ENCODE measurements at regions not wholly inside any gene's neighbourhood (a gene's known extent, or its start where the extent isn't known, plus 50 kb on each side); places are given as distances from the start of the nearest gene placed in this dataset.

DNA sequence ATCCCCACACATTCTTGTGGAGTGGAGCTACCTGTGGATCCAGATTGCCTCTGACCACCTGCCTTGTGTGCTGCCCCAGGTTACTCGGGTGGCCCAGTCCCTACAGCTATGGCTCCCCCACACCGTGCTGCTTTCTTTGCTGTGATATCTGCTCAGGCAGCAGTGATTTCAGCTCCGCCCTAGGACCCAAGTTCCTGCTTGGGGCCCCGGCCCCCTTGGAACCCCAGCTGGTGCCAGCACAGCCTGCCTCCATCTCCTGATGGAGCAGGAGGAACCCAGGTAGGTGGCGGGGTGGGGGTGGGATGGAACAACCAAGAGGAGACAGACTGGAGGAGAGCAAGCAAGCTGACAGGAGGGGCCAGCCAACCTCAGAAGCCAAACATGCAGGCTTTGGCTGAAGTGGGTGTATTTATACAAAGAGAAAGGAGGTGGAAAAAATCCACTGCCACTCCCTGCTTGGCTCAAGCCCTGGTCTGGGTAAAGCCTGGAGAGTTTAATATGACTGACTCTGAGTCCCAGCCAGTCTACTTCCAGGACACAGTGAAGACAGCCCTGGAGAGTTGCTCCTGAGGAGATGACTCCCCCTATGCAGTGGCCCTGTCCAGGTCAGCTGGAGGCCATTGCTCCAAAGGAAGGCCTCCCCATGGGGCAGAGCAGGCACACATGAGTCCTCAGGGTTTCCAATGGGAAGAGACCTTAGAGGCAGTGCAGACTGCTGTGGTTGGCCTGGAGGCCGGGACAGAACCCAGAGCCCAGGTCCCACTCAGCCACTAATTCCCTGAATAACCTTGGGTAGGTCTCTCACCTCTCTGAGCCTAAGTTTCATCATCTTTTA, 197.1 kb upstream of the MAMLD1 start:
- DNase-seq = no peak

GRCh38 chrX:150167482-150168324, 195.4 kb upstream of the MAMLD1 start:
- DNase-seq = no peak

DNA sequence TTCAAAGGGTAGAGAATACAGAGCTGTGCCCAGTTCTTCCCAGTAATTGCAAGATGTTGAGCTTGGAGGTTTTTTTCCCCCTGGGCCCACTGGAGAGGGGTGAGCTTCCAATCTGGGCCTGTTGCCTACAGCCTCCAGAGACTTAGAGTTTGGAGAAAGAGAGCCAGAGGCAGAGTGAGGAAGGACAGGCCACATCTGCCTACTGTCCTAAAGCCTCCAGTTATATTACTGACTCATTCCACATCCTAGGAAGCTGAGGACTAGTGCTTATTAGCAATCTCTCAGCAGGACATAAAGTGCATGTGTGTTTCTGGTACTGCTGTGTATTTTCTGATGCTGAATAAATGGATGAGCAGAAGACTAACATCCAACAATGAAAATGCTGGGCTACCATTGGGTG, 181.0 kb upstream of the MAMLD1 start:
- DNase-seq = no peak

DNA sequence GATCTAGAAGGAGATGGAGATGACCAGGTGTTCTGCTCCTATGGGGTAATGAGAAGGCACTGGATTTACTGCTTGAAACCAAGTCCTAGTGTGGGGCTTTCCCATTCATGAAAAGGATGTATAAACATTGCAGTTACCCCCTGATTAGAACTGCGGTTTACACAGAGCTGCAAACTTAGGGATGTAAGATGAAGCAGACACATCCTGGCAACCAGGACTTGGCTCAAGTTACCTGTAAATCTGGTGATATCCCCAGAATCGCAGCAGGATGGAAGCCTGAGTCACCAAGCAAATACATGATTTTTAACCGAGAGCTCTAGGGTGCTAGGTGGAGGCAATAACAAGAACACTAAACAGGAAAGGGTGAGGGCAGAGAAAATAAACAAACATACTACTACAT, 178.6 kb upstream of the MAMLD1 start:
- no peak for DNase-seq

DNA sequence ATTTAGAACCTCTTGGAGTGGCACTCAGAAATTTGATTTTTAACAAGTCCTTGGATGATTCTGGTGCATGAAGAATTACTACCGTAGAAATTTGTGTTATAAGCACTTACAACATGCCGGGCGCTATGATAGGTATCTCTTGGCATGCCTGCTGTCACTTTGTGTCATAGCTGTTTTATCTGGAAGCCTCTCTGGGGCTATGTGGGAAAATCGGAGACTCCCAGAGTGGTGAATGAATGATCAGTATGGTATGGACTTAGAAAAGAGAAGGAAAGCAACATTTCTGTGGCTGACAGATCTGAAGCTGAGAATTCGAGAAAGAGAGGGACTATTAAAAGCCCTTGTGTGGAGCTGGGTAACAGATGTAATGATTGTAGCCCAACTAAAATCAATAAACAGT, 177.4 kb upstream of the MAMLD1 start:
- DNase-seq = no peak

- DNase-seq = no peak
Observed at GRCh38 chrX:150192816-150193215, 170.3 kb upstream of the MAMLD1 start.

GRCh38 chrX:150196285-150196684, 166.8 kb upstream of the MAMLD1 start:
- DNase-seq = no peak

DNA sequence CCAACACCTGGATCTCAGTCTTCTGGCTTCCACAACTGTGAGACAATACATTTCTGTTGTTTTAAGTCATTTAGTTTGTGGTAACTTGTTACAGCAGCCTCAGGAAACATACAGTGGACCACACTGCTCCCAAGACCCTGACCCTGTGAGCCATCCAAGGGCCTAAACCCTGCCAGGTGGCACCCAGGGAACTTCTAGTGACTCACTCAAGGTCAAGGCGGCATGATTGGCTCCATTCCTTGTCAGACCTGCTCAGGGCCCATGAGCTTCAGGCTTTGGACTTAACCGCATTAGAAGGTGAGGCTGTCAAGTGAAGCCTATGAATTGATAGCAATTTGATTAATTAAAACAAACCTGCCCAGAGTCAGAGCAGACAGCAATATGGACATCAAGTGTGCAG, 165.7 kb upstream of the MAMLD1 start:
- DNase-seq = no peak

DNA sequence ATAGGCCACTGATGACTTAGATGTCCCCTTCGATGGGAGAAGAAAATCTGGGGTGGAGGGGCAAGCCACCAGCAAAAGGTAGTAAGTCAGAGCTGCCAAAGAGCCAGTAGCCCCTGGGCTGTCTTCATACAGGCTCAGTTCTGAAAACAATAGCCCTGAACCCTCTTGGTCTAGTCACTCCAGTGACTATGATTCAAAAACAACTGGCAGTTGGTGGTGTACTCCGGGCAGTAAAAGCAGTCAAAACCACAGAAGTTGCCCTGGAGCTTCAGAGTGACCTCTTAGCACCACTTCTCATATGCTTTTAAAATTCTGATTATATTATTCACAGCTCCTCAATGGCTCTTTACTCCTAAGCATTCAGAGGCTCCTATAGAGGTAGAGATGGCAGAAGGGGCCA, 164.3 kb upstream of the MAMLD1 start:
- no peak for DNase-seq

DNA sequence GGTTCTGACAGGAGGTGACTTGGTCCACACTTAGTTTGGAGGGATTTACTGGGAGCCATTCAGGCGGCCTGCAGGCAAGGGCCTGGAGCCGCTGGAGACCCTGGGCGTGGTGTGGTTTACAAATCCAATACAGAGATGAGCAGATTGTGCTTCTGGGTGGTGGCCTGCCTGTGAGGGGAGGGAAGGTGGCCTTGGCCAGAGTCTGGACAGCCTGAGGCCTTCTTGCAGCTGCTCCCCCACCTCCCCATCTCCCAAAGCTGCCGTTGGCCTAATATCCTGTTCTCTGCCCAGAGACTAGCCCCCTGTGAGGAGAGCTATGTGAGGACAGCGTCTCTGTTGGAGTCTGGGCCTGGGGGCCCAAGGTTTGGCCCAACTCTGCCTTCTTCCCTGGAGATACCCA, 163.9 kb upstream of the MAMLD1 start:
- no peak for DNase-seq

DNA sequence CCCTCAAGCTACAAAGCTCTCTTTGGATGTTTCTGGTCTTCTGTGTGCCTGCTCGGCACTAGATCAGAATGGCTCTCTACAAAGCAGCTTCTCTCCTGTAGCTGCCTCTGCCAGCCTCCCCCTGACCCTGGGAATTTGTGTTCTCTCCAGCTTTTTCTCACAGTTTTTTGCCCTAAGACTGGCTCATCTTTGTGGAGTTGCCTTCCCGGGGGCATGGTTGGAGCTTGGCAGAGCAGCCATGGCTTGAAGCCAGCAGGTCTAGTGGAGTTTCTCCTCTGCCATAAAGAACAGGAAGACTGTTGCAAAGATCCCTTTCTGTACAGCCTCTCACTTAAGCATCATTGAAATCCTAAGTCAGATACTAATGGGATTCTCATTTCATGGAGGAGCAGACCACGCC, 163.3 kb upstream of the MAMLD1 start:
- no peak for DNase-seq

- DNase-seq = no peak
Observed at GRCh38 chrX:150200361-150200760, 162.8 kb upstream of the MAMLD1 start.

DNA sequence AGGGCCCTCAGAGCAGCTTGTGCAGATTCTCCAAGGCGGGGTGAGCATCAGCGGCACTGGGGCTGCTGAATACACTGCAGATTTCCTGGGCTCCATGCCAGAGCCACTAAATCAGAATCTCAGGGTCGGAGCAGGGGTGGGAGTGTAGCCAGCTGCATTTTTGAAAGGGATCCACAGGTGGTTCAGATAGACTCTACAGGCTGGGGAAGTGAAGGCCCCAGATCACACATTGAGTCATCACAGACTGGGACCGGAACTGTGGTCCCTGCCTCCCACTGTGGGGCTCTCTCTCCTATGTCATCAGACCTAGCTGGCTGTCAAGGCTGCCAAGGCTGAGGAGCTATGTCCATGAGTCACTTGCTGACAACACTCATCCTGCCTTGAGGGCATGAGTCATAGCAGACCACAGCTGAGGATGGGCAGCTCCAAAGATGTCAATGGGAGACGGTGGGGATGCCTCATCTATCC, 162.3 kb upstream of the MAMLD1 start:
- DNase-seq = peak; percentile 46

DNA sequence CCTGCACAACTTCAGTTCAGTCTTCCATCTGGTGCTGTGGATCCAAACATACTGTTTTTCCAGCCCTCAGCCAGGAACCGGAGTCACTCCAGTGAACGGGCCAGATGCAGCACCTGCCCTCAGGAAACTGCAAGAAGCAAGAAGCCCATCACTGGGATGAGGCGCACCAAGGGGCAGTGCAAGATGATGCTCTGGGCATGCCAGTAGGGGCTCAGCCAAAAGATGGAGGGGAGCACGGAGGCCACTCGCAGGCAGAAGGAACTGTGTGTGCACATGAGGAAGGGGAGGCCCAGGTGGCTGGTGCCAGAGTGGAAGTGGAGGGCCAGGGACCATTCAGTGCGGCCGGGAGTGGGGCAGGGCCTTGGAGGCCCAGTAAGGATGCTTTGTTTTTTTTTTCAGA, 161.7 kb upstream of the MAMLD1 start:
- DNase-seq = no peak

- no peak for DNase-seq
Observed at GRCh38 chrX:150201841-150202240, 161.3 kb upstream of the MAMLD1 start.

DNA sequence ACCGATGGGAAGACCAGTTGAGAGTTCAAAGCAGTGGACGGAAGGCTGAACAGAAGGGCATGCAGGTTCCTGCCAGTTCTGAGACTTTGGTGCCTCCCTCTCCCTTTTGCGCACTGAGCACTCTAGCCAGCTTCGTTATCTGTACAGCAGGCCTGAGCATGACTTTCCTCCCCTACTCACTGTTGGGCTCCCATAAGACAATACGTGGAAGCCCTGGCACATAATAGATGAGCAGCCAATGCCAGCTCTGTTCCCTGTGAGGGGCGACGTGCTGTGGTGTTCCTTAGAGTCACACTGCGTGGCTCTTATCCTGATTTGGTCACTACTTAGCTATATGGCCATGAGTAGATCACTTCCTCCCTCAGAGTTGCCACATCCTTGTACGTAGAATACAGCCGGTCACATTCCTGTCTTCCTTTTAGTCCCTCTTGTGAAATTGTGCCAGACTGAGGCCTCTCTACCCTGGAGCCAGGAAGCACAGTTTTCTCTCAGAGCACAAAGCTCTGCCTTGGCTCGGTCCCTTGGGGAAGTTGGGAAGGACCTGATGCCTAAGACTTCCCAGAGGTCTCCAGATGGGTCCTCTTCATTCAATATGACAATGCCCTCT, 160.4 kb upstream of the MAMLD1 start:
- DNase-seq = no peak

DNA sequence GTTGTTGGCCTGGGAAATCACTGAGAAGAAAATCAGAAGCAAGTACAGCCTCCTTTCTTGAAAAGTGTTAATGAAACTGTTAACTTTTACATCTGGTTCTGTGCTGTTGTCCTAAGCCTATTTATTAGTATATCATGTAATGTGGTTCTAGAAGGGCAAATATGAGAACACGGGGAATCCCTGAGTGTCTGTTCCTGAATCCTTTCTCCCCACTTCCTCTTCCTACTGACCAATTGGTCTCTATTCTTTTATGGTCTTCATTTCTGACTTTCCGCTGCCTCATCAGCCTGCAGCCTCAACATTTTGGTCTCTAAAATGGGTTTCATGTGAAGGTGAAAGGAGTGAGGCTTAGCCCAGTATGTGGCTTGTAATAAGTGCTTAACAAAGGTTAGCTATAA, 159.9 kb upstream of the MAMLD1 start:
- DNase-seq = no peak

DNA sequence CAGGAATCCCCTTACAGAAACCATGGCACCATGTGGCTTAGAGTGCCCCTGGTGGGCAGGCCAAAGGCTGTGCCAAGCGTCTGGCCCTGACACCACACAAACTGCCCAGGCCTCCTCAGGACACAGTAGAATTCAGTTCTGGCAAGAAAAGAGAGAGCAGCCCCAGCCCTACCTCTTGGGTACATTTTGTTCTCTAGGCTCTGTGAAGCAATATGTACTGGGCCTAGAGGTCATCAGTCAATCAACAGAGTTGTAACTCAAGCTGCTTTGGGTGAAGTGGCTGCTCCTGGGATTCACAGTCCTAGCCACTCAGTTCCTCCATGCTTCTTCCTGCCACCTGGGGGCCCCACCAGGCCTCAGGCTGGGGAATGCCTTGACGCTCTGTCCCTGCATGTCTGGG, 158.1 kb upstream of the MAMLD1 start:
- no peak for DNase-seq

DNA sequence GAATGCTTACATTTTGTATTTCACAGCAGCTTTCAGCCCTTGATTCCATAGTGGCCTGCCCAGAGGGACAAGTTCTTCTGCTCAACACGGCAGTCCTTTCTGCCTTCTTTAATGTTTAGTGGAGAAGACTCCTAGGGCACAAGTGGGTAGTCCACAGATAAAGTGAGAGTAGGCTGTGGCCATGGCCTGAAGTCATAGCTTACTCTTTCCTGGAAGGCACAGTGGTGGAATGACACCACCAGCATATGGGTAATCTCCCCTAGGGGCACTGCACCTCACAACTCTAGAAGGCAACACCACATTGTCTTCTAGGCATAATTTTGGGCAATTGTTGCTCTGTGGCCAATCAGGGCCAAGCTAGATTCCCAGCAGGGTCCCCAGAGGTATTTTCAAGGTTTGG, 155.4 kb upstream of the MAMLD1 start:
- no peak for DNase-seq

GRCh38 chrX:150211988-150212387, 151.1 kb upstream of the MAMLD1 start:
- DNase-seq = no peak

GRCh38 chrX:150212672-150213480, 150.2 kb upstream of the MAMLD1 start:
- DNase-seq = peak; percentile 83

DNA sequence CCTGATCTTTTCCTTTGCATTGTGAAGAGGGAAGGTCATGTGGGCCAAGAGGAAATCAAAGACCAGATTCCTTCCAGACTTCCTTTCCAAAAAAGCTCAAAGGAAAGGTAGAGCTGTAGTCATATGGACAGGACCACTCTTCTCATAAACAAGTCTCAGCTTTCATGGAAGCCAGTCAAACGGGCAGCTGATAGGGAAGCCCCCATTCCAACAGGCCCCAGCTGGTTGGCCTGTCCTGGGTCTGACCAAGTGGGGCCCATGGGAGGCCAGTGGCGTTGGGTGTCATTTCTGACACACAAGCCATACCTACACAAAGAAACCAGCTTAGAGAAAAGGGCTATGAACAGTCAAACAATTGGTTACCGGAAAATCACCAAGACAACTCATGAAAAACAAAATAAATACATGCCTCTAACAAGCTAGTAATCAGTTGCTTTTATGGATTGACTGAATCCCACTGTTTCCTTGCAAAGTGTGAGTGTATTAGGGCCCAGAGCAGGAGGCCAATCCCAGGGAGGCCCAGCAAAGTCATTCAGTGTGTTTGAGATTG, 149.6 kb upstream of the MAMLD1 start:
- DNase-seq = no peak
